Ovary (tissue), 7 donors: ENCODE measurements at regions not wholly inside any gene's neighbourhood (a gene's known extent, or its start where the extent isn't known, plus 50 kb on each side); places are given as distances from the start of the nearest gene placed in this dataset.
"Not testable (repeated sequence)": the region's sequence is repeated elsewhere in the genome, so short reads cannot be mapped to it uniquely, and the experiment has no call there.

ENCODE experiments used
- DNase-seq, 5 donors: peaks; one replicate each; pipeline ENCODE4 v3.0.0-alpha.2; 2019 to 2020
- H3K27ac ChIP-seq, 2 donors: fragments of 200-600 bp; one replicate each; pipeline versions ENCODE4 v1.5.1 to v1.8.0; 2019 to 2022
- H3K27me3 ChIP-seq: fragments of 200-600 bp; one replicate; pipeline ENCODE4 v1.8.0; 2022
- H3K36me3 ChIP-seq: fragments of 200-600 bp; sonication (generic); one replicate; pipeline ENCODE4 v1.5.1; 2019
- H3K4me1 ChIP-seq: one replicate; pipeline ENCODE4 v1.8.1; 2013; ENCODE audit warnings: mild to moderate bottlenecking, moderate library complexity; ENCODE audit not compliant: insufficient read depth
- H3K4me3 ChIP-seq: fragments of 200-600 bp; sonication (generic); one replicate; pipeline ENCODE4 v1.5.1; 2017
- H3K9me3 ChIP-seq, 2 donors: fragments of 200-600 bp in 1 of 2; sonication (generic) in 1 of 2; one replicate each; pipeline versions ENCODE4 v1.5.1 to v1.8.1; 2013 to 2019; ENCODE audit warnings: mild to moderate bottlenecking in 1 of 2, moderate library complexity in 1 of 2
- CTCF ChIP-seq, 3 donors: fragments of 450-650 bp in 2 of 3; fragments of 200-600 bp in 1 of 3; IDR thresholded peaks; one replicate each; pipeline versions ENCODE4 v1.5.1 to v1.8.0; 2016 to 2022; ENCODE audit warnings: antibody characterized with exemption in 3 of 3, mild to moderate bottlenecking in 1 of 3
- EP300 ChIP-seq: sonication (generic); formaldehyde crosslinking; IDR thresholded peaks from one replicate; pipeline ENCODE4 v1.6.1; 2017; ENCODE audit warnings: antibody characterized with exemption
- POLR2A ChIP-seq: fragments of 450-650 bp; IDR thresholded peaks from one replicate; pipeline ENCODE4 v1.6.1; 2017; ENCODE audit warnings: antibody characterized with exemption, mild to moderate bottlenecking, moderate library complexity
- WGBS, 3 donors: extraction: QIAGEN DNeasy Blood & Tissue Kit in 1 of 3; methylation state at CpG; one replicate each; pipeline versions ENCODE4 v1.1.5 to v1.1.7; 2013 to 2017; 5-methylcytosine and 5-hydroxymethylcytosine counted together
- intact Hi-C, 4 donors: fragments of 100-400 bp; cut with DNase I; formaldehyde crosslinking; loops; one replicate each; pipeline versions ENCODE4 v1.11.0 to v1.15.1; 2022 to 2023
- donor health status: DM: no; HTN: no; CAD: no; lungs with moderate emphysema.
- donor health status: DM: no; HTN: no; CAD: no.
- donor health status: Bipolar disorder and iron deficiency.
- donor health status: DM: no; HTN: no; CAD: no.
- donor health status: DM: yes; HTN: yes; CAD: no.

GRCh38 chr10:35934642-35934995 is 292.5 kb upstream of the FZD8 start:
- H3K4me1 ChIP-seq: no peaks in the 10 kb centered on the region
- 40 to 75% (median 57%) methylated on average over 5 of the region's 5 CpGs for WGBS, 3 donors
- no peak overlapping the region for H3K4me3 ChIP-seq
- no peak overlapping the region for H3K27ac ChIP-seq
- DNase-seq: no peak
- no peak for TF ChIP-seq POLR2A
- TF ChIP-seq CTCF (IDR thresholded peaks at IDR 0.05): no peak
- TF ChIP-seq EP300: no peak
- intact Hi-C loops: no loop called here
- H3K36me3 ChIP-seq: no peaks in the 10 kb centered on the region
- no peaks in the 10 kb centered on the region for H3K9me3 ChIP-seq
- H3K27me3 ChIP-seq: no peaks in the 10 kb centered on the region

DNA sequence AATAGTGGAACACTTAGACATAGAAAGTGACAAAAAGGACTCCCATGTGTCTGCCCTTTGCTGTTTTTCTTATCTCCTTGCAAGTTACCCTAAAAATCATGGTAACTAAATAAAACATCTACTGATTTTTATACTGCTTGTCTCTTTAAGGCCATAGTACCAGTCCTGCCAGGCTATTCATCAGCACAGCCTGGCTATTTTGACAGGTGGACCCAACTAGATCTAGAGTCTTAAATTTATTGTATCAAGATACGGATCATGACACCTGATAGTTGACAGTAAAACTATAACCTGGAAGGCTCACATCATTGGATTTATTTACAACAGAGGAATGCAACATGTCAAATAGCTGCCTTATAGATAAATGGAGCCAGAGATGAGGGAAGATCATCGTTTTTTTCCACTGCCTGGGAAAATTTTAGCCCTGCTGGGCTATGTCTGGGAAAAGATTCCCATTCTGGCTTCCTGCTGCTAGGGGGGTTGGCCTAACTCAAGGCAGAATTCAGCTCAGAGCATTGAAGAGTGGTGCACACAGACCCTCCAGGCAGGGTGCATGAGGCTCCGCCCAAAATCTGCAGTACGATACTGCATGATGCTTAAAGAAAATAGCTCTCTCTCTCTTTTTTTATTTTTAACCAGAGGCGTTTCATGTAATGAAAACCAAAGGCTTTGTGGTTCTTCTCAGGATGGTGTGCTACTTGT is 292.0 kb upstream of the FZD8 start:
- Histone ChIP-seq H3K9me3 (no peaks in the 10 kb centered on the region), H3K27ac (no peak overlapping the region), H3K4me3 (no peak overlapping the region), H3K36me3 (no peaks in the 10 kb centered on the region), H3K4me1 (no peaks in the 10 kb centered on the region), H3K27me3 (no peaks in the 10 kb centered on the region)
- WGBS, 3 donors: 50 to 67% (median 63%) methylated on average over 5 of the region's 5 CpGs
- TF ChIP-seq POLR2A (no peak), CTCF (IDR thresholded peaks at IDR 0.05) (no peak), EP300 (no peak)
- intact Hi-C loops: no loop called here
- no peak for DNase-seq

- 88 to 98% (median 98%) methylated on average over 1 of the region's 1 CpG for WGBS, 3 donors
- H3K9me3 ChIP-seq: no peaks in the 10 kb centered on the region
- no peak for DNase-seq
- H3K27me3 ChIP-seq: no peaks in the 10 kb centered on the region
- no peaks in the 10 kb centered on the region for H3K4me1 ChIP-seq
- TF ChIP-seq EP300 (no peak), POLR2A (no peak), CTCF (IDR thresholded peaks at IDR 0.05) (no peak)
- H3K27ac ChIP-seq: no peak overlapping the region
- no peaks in the 10 kb centered on the region for H3K36me3 ChIP-seq
- H3K4me3 ChIP-seq: no peak overlapping the region
- intact Hi-C loops: no loop called here
These were observed 291.4 kb upstream of the FZD8 start for GRCh38 chr10:35933491-35933890.

DNA sequence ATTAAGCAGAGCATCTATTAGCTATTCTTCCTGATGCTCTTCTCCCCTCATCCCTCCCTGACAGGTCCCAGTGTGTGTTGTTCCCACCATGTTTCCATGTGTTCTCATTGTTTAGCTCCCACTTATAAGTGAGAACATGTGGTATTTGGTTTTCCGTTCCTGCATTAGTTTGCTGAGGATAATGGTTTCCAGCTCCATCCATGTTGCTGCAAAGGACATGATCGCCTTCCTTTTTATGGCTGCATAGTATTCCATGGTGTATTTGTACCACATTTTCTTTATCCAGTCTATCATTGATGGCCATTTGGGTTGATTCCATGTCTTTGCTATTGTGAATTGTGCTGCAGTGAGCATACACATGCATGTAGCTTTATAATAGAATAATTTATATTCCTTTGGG is 287.9 kb upstream of the FZD8 start:
- intact Hi-C loops, H3K36me3 ChIP-seq, H3K27ac ChIP-seq, H3K9me3 ChIP-seq, H3K4me3 ChIP-seq, H3K4me1 ChIP-seq, DNase-seq, H3K27me3 ChIP-seq: not testable (repeated sequence)
- WGBS, 3 donors: 87 to 98% (median 95%) methylated on average over 2 of the region's 2 CpGs

DNA sequence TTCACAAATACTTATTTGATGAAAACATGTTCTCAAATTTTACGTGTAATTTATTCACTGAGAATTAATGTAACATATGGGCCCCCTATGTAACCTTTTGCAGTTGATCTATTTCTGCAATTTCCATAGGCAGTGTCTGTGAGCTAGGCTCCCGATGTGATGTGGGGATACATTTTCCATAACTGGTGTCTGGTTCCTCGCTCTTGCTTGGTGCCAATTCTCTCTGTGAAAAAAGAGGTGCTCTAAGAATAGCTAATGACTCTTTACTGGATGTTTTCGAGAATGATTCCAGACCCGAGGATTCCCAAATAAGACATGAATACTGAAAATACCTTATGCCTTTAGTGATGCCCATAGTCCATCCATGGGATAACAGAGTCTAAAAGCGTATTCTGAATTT is 286.7 kb upstream of the FZD8 start:
- Histone ChIP-seq H3K27me3 (no peaks in the 10 kb centered on the region), H3K4me1 (peaks cover 2% of the 10 kb centered on the region), H3K4me3 (no peak overlapping the region), H3K27ac (no peak overlapping the region), H3K9me3 (no peaks in the 10 kb centered on the region), H3K36me3 (no peaks in the 10 kb centered on the region)
- intact Hi-C loops: no loop called here
- TF ChIP-seq POLR2A: no peak
- TF ChIP-seq EP300: no peak
- TF ChIP-seq CTCF (IDR thresholded peaks at IDR 0.05): no peak
- no peak for DNase-seq
- WGBS, 3 donors: 77 to 84% (median 83%) methylated on average over 6 of the region's 6 CpGs
